Heart right ventricle (tissue), 16 donors: ENCODE measurements at regions not wholly inside any gene's neighbourhood (a gene's known extent, or its start where the extent isn't known, plus 50 kb on each side); places are given as distances from the start of the nearest gene placed in this dataset.

Experiments used
- ATAC-seq, 8 donors: fragments of 200-7000 bp; cut with Tn5 transposase; one replicate each; pipeline ENCODE4 v1.9.1; 2020; ENCODE audit warnings: mild to moderate bottlenecking in 8 of 8, moderate library complexity in 8 of 8, moderate number of reproducible peaks in 1 of 8
- DNase-seq, 2 donors: peaks; one replicate each; pipeline ENCODE4 v3.0.0-alpha.2; 2020
- H3K27ac ChIP-seq, 10 donors: fragments of 200-600 bp; sonication (generic) in 2 of 10; one replicate each; pipeline versions ENCODE4 v1.5.0 to v1.8.0; 2020 to 2022; ENCODE audit warnings: mild to moderate bottlenecking in 3 of 10
- H3K27me3 ChIP-seq, 7 donors: fragments of 200-600 bp; one replicate each; pipeline ENCODE4 v1.8.0; 2021 to 2022; ENCODE audit warnings: mild to moderate bottlenecking in 2 of 7
- H3K36me3 ChIP-seq, 9 donors: fragments of 200-600 bp; sonication (generic) in 1 of 9; one replicate each; pipeline versions ENCODE4 v1.5.0 to v1.8.0; 2020 to 2022; ENCODE audit warnings: mild to moderate bottlenecking in 2 of 9
- H3K4me1 ChIP-seq, 9 donors: fragments of 200-600 bp; sonication (generic) in 1 of 9; one replicate each; pipeline versions ENCODE4 v1.5.0 to v1.8.0; 2020 to 2022; ENCODE audit warnings: mild to moderate bottlenecking in 4 of 9
- H3K4me3 ChIP-seq, 10 donors: fragments of 200-600 bp; sonication (generic) in 2 of 10; one replicate each; pipeline versions ENCODE4 v1.5.0 to v1.8.0; 2020 to 2022; ENCODE audit warnings: mild to moderate bottlenecking in 7 of 10, moderate library complexity in 2 of 10
- H3K9me3 ChIP-seq, 11 donors: fragments of 200-600 bp in 10 of 11; sonication (generic) in 2 of 11; one replicate each; pipeline versions ENCODE4 v1.5.0 to v1.8.0; 2013 to 2022; ENCODE audit warnings: mild to moderate bottlenecking in 2 of 11, control low read depth in 1 of 11, moderate library complexity in 1 of 11
- CTCF ChIP-seq, 9 donors: fragments of 200-600 bp; sonication (generic) in 2 of 9; IDR thresholded peaks; one replicate each; pipeline versions ENCODE4 v1.5.0 to v1.8.0; 2021 to 2022; ENCODE audit warnings: antibody characterized with exemption in 9 of 9, mild to moderate bottlenecking in 5 of 9, moderate library complexity in 1 of 9
- WGBS, 2 donors: extraction: QIAGEN DNeasy Blood & Tissue Kit; methylation state at CpG; one replicate each; pipeline ENCODE4 v1.1.7; 2013; ENCODE audit warnings: inconsistent platforms in 1 of 2; 5-methylcytosine and 5-hydroxymethylcytosine counted together
- intact Hi-C, 10 donors: fragments of 100-400 bp; cut with DNase I; formaldehyde crosslinking; loops; one replicate each; pipeline versions ENCODE4 v1.11.1 to v1.14.2; 2022
- donor health status: Arrhythmogenic right ventricular cardiomyopathy.
- donor health status: ischemic (EF 13 %, LVEDD 7.1; RV severe dilation, severe dysfunction).
- donor health status: healthy with polysubstance abuse.
- donor health status: DM: no; HTN: yes; CAD: no.
- donor health status: DM: no; HTN: no; CAD: no.
- donor health status: ischemic (EF 25% LVEDD 6.9; RV normal size, moderate dysfunction).
- donor health status: ischemic (EF 25% LVEDD 5.7; RV mildly dilated, moderate dysfunction).
- donor health status: healthy.
- donor health status: DM: yes; HTN: yes; CAD: no.
- donor health status: Ischemic cardiomyopathy.
- donor health status: ischemic (EF 35%, LVEDD 5.7; RV mildly dilated, moderate dysfunction).
- donor health status: nonischemic (EF 11% LVEDD 7.7; RV severe dilation, severe dysfunction).
- donor health status: DM: yes; HTN: yes; CAD: no.
- donor health status: PGD.
- donor health status: ischemic (EF 29% LVEDD 5.4; RV normal size, mild dysfunction).
- donor health status: nonischemic (EF 23%, LVEDD 6.1; RV moderate dilation, normal function).

GRCh38 chr7:83799333-83799732 is 150.4 kb upstream of the SEMA3E start:
- no peak for ATAC-seq
- no peak for TF ChIP-seq CTCF (IDR thresholded peaks at IDR 0.05)

DNA sequence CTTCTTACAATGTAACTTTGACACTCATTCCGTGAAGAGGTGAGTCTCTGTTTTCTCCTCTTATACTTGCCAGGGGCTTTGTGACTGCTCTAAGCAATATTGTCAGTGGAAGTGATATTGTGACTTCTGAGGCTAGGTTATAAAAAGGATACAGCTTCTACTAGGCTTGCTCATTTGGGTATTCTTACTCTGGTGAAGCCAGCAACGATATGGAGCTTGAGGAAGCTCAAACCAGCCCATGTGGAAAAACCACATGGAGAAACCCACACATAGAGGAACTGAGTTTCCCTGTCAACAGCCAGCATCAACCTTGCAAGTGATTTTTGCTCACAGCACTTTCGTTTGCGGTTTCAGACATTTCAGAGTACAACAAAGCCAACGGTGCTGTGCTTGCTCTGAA is 149.6 kb upstream of the SEMA3E start:
- H3K4me1 ChIP-seq = no peaks in the 10 kb centered on the region
- H3K27ac ChIP-seq = no peak overlapping the region
- no peaks in the 10 kb centered on the region for H3K36me3 ChIP-seq
- no peak overlapping the region for H3K4me3 ChIP-seq
- H3K27me3 ChIP-seq = no peaks in the 10 kb centered on the region
- 74 to 79% methylated on average over 5 of the region's 5 CpGs for WGBS, 2 donors
- TF ChIP-seq CTCF (IDR thresholded peaks at IDR 0.05) = no peak
- ATAC-seq = no peak
- intact Hi-C loops = no loop called here
- H3K9me3 ChIP-seq = peaks cover 0 to 8% (median 0%) of the 10 kb centered on the region in 11 donors
- DNase-seq = no peak

More at GRCh38 chr7:83799333-83799732, 150.4 kb upstream of the SEMA3E start:
- no peak for DNase-seq
- Histone ChIP-seq H3K27ac (no peak overlapping the region), H3K36me3 (no peaks in the 10 kb centered on the region), H3K27me3 (no peaks in the 10 kb centered on the region), H3K4me1 (no peaks in the 10 kb centered on the region), H3K9me3 (peaks cover 0 to 8% (median 0%) of the 10 kb centered on the region in 11 donors), H3K4me3 (no peak overlapping the region)
- WGBS, 2 donors = 88 to 92% methylated on average over 5 of the region's 5 CpGs
- intact Hi-C loops = no loop called here

GRCh38 chr7:83796760-83797159 is 147.8 kb upstream of the SEMA3E start:
- no peaks in the 10 kb centered on the region for H3K4me1 ChIP-seq
- H3K4me3 ChIP-seq = no peak overlapping the region
- H3K27me3 ChIP-seq = no peaks in the 10 kb centered on the region
- H3K27ac ChIP-seq = no peak overlapping the region
- intact Hi-C loops = no loop called here
- DNase-seq (no peak), ATAC-seq (no peak)
- 78 to 91% methylated on average over 3 of the region's 3 CpGs for WGBS, 2 donors
- H3K36me3 ChIP-seq = no peaks in the 10 kb centered on the region
- no peak for TF ChIP-seq CTCF (IDR thresholded peaks at IDR 0.05)
- H3K9me3 ChIP-seq = peaks cover 0 to 3% (median 0%) of the 10 kb centered on the region in 11 donors

- 56 to 58% methylated on average over 4 of the region's 4 CpGs for WGBS, 2 donors
- no peaks in the 10 kb centered on the region for H3K36me3 ChIP-seq
- intact Hi-C loops = no loop called here
- H3K4me3 ChIP-seq = no peak overlapping the region
- DNase-seq = no peak
- ATAC-seq = no peak
- H3K9me3 ChIP-seq = no peaks in the 10 kb centered on the region
- no peaks in the 10 kb centered on the region for H3K4me1 ChIP-seq
- no peak overlapping the region for H3K27ac ChIP-seq
- no peak for TF ChIP-seq CTCF (IDR thresholded peaks at IDR 0.05)
- H3K27me3 ChIP-seq = no peaks in the 10 kb centered on the region
Observed at GRCh38 chr7:83794829-83795228, 145.9 kb upstream of the SEMA3E start.

DNA sequence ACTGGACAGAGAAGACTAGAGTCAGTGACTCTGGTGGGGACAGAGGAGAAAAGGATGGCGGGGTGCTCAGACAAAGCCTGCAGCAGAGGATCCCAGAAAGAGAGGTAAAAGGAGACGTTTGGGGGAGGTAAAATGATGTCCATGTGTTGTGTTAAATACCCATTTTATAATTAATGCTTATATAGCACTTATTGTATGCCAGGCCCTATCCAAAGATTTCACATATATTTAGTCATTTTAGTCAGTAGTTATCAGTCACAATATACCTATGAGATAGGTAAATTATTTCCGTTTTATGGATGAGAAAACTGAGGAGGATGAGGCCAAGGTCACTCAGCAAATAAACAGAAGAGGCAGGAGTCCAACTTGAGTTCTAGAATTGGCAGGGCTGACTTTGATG is 144.6 kb upstream of the SEMA3E start:
- 69 to 84% methylated on average over 3 of the region's 3 CpGs for WGBS, 2 donors
- no peaks in the 10 kb centered on the region for H3K4me1 ChIP-seq

More for the DNA sequence above, 144.6 kb upstream of the SEMA3E start:
- H3K27ac ChIP-seq = no peak overlapping the region
- no peak for TF ChIP-seq CTCF (IDR thresholded peaks at IDR 0.05)
- H3K27me3 ChIP-seq = no peaks in the 10 kb centered on the region
- ATAC-seq (no peak), DNase-seq (no peak)
- intact Hi-C loops = no loop called here
- no peaks in the 10 kb centered on the region for H3K36me3 ChIP-seq
- no peak overlapping the region for H3K4me3 ChIP-seq
- H3K9me3 ChIP-seq = no peaks in the 10 kb centered on the region
